HCT116 (cell line): ENCODE measurements at regions not wholly inside any gene's neighbourhood (a gene's known extent, or its start where the extent isn't known, plus 50 kb on each side); places are given as distances from the start of the nearest gene placed in this dataset.

Experiments used
- ATAC-seq: fragments of 200-7000 bp; cut with Tn5 transposase; 2 replicates; pipeline ENCODE4 v1.9.1; 2020; ENCODE audit warnings: mild to moderate bottlenecking, moderate library complexity
- BruUV-seq: library from RNA; stranded (reverse); fragments of 400-500 nt; replicated peaks from 2 replicates; lab custom pipeline; 2021; lab: Mats Ljungman, UMichigan
- CTCF ChIA-PET: fragments of 300-600 bp; sonication (Branson Sonifier 250); formaldehyde crosslinking; loops from one replicate; lab custom pipeline; 2021; ENCODE audit warnings: antibody characterized with exemption; lab: Charles Lee
- POLR2A ChIA-PET: fragments of 300-600, 350-600 bp; sonication (Branson Sonifier 250); formaldehyde crosslinking; loops from one replicate; lab custom pipeline; 2021; ENCODE audit warnings: antibody characterized with exemption; lab: Charles Lee
- RAD21 ChIA-PET, 2 experiments: fragments of 300-600 bp; sonication (Branson Sonifier 250); formaldehyde crosslinking; loops; one replicate each; lab custom pipeline; 2023; ENCODE audit warnings: low total read pairs in 2 of 2; ENCODE audit not compliant: uncharacterized antibody in 2 of 2, unreplicated experiment in 2 of 2, low non-redundant PET in 1 of 2; lab: Charles Lee
- DNase-seq: peaks from one replicate; pipeline ENCODE4 v3.0.0-alpha.2; 2010; ENCODE audit warnings: low read depth, low spot score
- H2AFZ ChIP-seq: fragments of 200-600 bp; shearing (Covaris generic), sonication (generic); 2 replicates; pipeline ENCODE4 v1.6.1; 2017; ENCODE audit warnings: low read depth, mixed run types, mixed read lengths, antibody characterized with exemption, low read length; ENCODE audit not compliant: poor library complexity, severe bottlenecking
- H3K27ac ChIP-seq: 2 replicates; pipeline ENCODE4 v1.5.1; 2012; ENCODE audit warnings: low read depth, low read length
- H3K27me3 ChIP-seq: fragments of 200-600 bp; sonication (generic); 2 replicates; pipeline ENCODE4 v1.6.1; 2016; ENCODE audit warnings: mixed run types, low read length, mixed read lengths; ENCODE audit not compliant: insufficient read depth
- H3K36me3 ChIP-seq, 2 experiments: fragments of 200-500 bp in 1 of 2; fragments of 200-600 bp in 1 of 2; sonication (Bioruptor generic) in 1 of 2; sonication (generic) in 1 of 2; 2 replicates each; pipeline versions ENCODE4 v1.5.1 to v1.6.1; 2014 to 2016; ENCODE audit warnings: low read length in 2 of 2, inconsistent platforms in 1 of 2, mixed read lengths in 1 of 2, mixed run types in 1 of 2; ENCODE audit not compliant: insufficient read depth in 2 of 2, control insufficient read depth in 1 of 2
- H3K4me1 ChIP-seq, 2 experiments: fragments of 200-600 bp in 1 of 2; sonication (generic) in 1 of 2; 2 replicates each; pipeline versions ENCODE4 v1.5.1 to v1.6.1; 2012 to 2017; ENCODE audit warnings: low read length in 2 of 2, inconsistent platforms in 1 of 2, mild to moderate bottlenecking in 1 of 2, mixed read lengths in 1 of 2, mixed run types in 1 of 2, moderate library complexity in 1 of 2; ENCODE audit not compliant: insufficient read depth in 2 of 2, control insufficient read depth in 1 of 2
- H3K4me2 ChIP-seq: fragments of 200-600 bp; sonication (generic); 2 replicates; pipeline ENCODE4 v1.6.1; 2017; ENCODE audit warnings: mixed run types, low read length, mixed read lengths
- H3K4me3 ChIP-seq, 2 experiments: fragments of 200-600 bp in 1 of 2; sonication (generic) in 1 of 2; replicated peaks in 1 of 2; 2 replicates each; pipeline ENCODE4 v1.5.1; 2011 to 2016; ENCODE audit warnings: low read length in 2 of 2, control low read depth in 1 of 2, low read depth in 1 of 2, mild to moderate bottlenecking in 1 of 2, mixed read lengths in 1 of 2, mixed run types in 1 of 2
- H3K79me2 ChIP-seq: fragments of 200-600 bp; sonication (generic); 2 replicates; pipeline ENCODE4 v1.6.1; 2017; ENCODE audit warnings: mild to moderate bottlenecking, mixed run types, low read length, moderate library complexity, mixed read lengths; ENCODE audit not compliant: insufficient read depth
- H3K9ac ChIP-seq: fragments of 200-600 bp; sonication (generic); 2 replicates; pipeline ENCODE4 v1.6.1; 2016; ENCODE audit warnings: low read length, mixed read lengths
- H3K9me2 ChIP-seq: fragments of 200-600 bp; sonication (generic), shearing (Covaris generic); 2 replicates; pipeline ENCODE4 v1.6.1; 2017; ENCODE audit warnings: mixed run types, mild to moderate bottlenecking, moderate library complexity; ENCODE audit not compliant: insufficient read depth
- H3K9me3 ChIP-seq, 2 experiments: fragments of 200-500 bp in 1 of 2; fragments of 200-600 bp in 1 of 2; sonication (Bioruptor generic) in 1 of 2; sonication (generic) in 1 of 2; 2 replicates each; pipeline ENCODE4 v1.6.1; 2014 to 2017; ENCODE audit warnings: low read length in 2 of 2, mixed read lengths in 2 of 2, inconsistent platforms in 1 of 2, low read depth in 1 of 2, mild to moderate bottlenecking in 1 of 2, mixed run types in 1 of 2, moderate library complexity in 1 of 2; ENCODE audit not compliant: control insufficient read depth in 1 of 2, insufficient read depth in 1 of 2
- H4K20me1 ChIP-seq: fragments of 200-600 bp; sonication (generic), shearing (Covaris generic); 2 replicates; pipeline ENCODE4 v1.6.1; 2017; ENCODE audit warnings: mixed run types, mild to moderate bottlenecking, moderate library complexity; ENCODE audit not compliant: insufficient read depth
- CEBPB ChIP-seq: IDR thresholded peaks from 2 replicates; pipeline ENCODE4 v1.6.1; 2012; ENCODE audit warnings: low read depth
- EZH2 ChIP-seq: fragments of 200-600 bp; sonication (generic); IDR thresholded peaks from 2 replicates; pipeline ENCODE4 v1.6.1; 2017; ENCODE audit warnings: antibody characterized with exemption, mixed run types
- EZH2phosphoT487 ChIP-seq: fragments of 200-600 bp; IDR thresholded peaks from 2 replicates; pipeline ENCODE4 v1.6.1; 2018; ENCODE audit warnings: antibody characterized with exemption, borderline replicate concordance
- FOSL1 ChIP-seq: IDR thresholded peaks from 2 replicates; pipeline ENCODE4 v1.6.1; 2012; ENCODE audit warnings: low read depth
- JUND ChIP-seq: IDR thresholded peaks from 2 replicates; pipeline ENCODE4 v1.6.1; 2012
- SRF ChIP-seq: IDR thresholded peaks from 2 replicates; pipeline ENCODE4 v1.6.1; 2012; ENCODE audit warnings: low read depth
- intact Hi-C: fragments of 100-400 bp; cut with micrococcal nuclease; formaldehyde crosslinking; loops from 2 replicates; pipeline ENCODE4 v1.10.0; 2022
- TF ChIP-seq, protein P1 (sequence below): IDR thresholded peaks from 2 replicates; pipeline ENCODE4 v1.6.1; 2012
- TF ChIP-seq, protein P2 (sequence below), 3 experiments: fragments of 200-600 bp in 1 of 3; sonication (generic) in 1 of 3; IDR thresholded peaks in 2 of 3; conservative IDR thresholded peaks in 1 of 3; 2 replicates each; pipeline ENCODE4 v1.5.1; 2012 to 2017; ENCODE audit warnings: low read depth in 2 of 3, low read length in 2 of 3, antibody characterized with exemption in 1 of 3, borderline replicate concordance in 1 of 3, control low read depth in 1 of 3, mild to moderate bottlenecking in 1 of 3, mixed read lengths in 1 of 3, mixed run types in 1 of 3, moderate library complexity in 1 of 3; ENCODE audit not compliant: insufficient read depth in 1 of 3
- TF ChIP-seq, protein P3 (sequence below): IDR thresholded peaks from 2 replicates; pipeline ENCODE4 v1.6.1; 2011; ENCODE audit warnings: mild to moderate bottlenecking, low read length, moderate library complexity; ENCODE audit not compliant: insufficient replicate concordance; ENCODE audit errors: extremely low read depth

DNA sequence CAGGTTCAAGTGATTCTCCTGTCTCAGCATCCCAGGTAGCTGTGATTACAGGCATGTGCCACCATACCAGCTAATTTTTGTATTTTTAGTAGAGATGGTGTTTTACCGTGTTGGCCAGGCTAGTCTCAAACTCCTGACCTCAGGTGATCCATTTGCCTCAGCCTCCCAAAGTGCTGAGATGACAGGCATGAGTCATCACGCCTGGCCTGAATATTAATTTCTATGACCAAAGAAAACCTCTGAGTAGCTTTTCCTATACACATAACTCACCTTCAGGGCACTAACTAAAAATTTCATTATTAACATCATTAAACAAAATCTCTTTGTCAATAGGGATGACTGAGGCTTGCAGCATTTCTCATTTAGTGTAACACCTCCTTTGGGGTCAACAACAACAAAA is 259.6 kb upstream of the KRR1 start:
- intact Hi-C loops = no loop called here
- ChIA-PET CTCF (no interaction called here), RAD21 (no interaction called here), POLR2A (interaction anchor here (1.3 kb wide), 2 partner anchors 9 to 257 kb away, joined by 4 to 5 read pairs; no protein-coding TSS in a partner anchor)
- Histone ChIP-seq H3K9me3 (no peaks in the 10 kb centered on the region), H2AFZ (no peak overlapping the region), H3K79me2 (no peaks in the 10 kb centered on the region), H3K4me1 (peaks cover 58 to 91% of the 10 kb centered on the region in 2 experiments), H3K27me3 (no peaks in the 10 kb centered on the region), H3K4me2 (peak overlapping the region; percentile 24), H3K36me3 (no peaks in the 10 kb centered on the region), H3K4me3 (no peak overlapping the region), H3K9ac (peak overlapping the region; percentile 14; the same call in 1 of the 2 replicates), H3K27ac (peak overlapping the region; percentile 100), H3K9me2 (no peaks in the 10 kb centered on the region), H4K20me1 (no peaks in the 10 kb centered on the region)
- no TSS peak for BruUV-seq
- ATAC-seq (peak; percentile 23; the same call in 1 of the 2 replicates), DNase-seq (no peak)
- no peak for TF ChIP-seq SRF
- TF ChIP-seq, protein P1, sequence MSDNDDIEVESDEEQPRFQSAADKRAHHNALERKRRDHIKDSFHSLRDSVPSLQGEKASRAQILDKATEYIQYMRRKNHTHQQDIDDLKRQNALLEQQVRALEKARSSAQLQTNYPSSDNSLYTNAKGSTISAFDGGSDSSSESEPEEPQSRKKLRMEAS = no peak
- peak; percentile 55 for TF ChIP-seq FOSL1
- TF ChIP-seq, protein P2, sequence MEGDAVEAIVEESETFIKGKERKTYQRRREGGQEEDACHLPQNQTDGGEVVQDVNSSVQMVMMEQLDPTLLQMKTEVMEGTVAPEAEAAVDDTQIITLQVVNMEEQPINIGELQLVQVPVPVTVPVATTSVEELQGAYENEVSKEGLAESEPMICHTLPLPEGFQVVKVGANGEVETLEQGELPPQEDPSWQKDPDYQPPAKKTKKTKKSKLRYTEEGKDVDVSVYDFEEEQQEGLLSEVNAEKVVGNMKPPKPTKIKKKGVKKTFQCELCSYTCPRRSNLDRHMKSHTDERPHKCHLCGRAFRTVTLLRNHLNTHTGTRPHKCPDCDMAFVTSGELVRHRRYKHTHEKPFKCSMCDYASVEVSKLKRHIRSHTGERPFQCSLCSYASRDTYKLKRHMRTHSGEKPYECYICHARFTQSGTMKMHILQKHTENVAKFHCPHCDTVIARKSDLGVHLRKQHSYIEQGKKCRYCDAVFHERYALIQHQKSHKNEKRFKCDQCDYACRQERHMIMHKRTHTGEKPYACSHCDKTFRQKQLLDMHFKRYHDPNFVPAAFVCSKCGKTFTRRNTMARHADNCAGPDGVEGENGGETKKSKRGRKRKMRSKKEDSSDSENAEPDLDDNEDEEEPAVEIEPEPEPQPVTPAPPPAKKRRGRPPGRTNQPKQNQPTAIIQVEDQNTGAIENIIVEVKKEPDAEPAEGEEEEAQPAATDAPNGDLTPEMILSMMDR (IDR thresholded peaks at IDR 0.05 in 2 of 3, conservative IDR thresholded peaks at IDR 0.05 in 1 of 3; ENCODE audit: borderline replicate concordance in 1 of 3, insufficient read depth in 1 of 3, low read depth in 2 of 3, low read length in 2 of 3) = no peak
- no peak for TF ChIP-seq EZH2
- TF ChIP-seq, protein P3, sequence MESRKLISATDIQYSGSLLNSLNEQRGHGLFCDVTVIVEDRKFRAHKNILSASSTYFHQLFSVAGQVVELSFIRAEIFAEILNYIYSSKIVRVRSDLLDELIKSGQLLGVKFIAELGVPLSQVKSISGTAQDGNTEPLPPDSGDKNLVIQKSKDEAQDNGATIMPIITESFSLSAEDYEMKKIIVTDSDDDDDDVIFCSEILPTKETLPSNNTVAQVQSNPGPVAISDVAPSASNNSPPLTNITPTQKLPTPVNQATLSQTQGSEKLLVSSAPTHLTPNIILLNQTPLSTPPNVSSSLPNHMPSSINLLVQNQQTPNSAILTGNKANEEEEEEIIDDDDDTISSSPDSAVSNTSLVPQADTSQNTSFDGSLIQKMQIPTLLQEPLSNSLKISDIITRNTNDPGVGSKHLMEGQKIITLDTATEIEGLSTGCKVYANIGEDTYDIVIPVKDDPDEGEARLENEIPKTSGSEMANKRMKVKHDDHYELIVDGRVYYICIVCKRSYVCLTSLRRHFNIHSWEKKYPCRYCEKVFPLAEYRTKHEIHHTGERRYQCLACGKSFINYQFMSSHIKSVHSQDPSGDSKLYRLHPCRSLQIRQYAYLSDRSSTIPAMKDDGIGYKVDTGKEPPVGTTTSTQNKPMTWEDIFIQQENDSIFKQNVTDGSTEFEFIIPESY = no peak
- TF ChIP-seq EZH2phosphoT487 = no peak
- peak; percentile 41 for TF ChIP-seq JUND
- TF ChIP-seq CEBPB = no peak
